ENCODE measurements at regions not wholly inside any gene's neighbourhood (a gene's known extent, or its start where the extent isn't known, plus 50 kb on each side); places are given as distances from the start of the nearest gene placed in this dataset.

DNA sequence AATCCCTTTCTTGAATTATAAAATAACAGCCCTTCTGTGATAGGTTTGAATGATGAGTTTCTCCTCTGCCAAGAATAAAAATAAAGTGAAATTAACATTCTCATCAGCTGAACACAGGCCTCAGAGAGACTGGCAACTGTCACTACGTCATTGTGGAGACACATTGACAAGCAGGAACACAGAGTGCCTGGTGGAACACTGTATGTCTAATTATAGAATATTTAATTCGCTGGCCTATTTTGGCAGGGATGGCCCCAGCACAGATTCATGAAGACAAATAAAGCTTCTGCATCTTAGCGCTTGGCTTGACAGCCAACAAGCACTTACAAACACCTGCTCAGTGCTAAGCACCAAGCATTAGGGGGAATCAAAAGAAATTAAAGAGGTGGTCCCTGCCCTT is 52.0 kb upstream of the SMYD2 start:
- H3K4me1 ChIP-seq (ENCODE audit: insufficient read depth) = peaks cover 16% of the 10 kb centered on the region
- no peaks in the 10 kb centered on the region for H4K20me1 ChIP-seq (replicated peaks; ENCODE audit: insufficient read depth)
- no peak overlapping the region for H3K4me3 ChIP-seq
- Mint-ChIP-seq H3K36me3 (ENCODE audit: low read depth) (no peaks in the 10 kb centered on the region), H3K9me3 (no peaks in the 10 kb centered on the region), H3K27ac (no peak overlapping the region), H3K27me3 (ENCODE audit: insufficient read depth, low read depth, poor library complexity) (peaks cover 8% of the 10 kb centered on the region), H3K4me3 (no peak overlapping the region), H3K4me1 (peaks cover 24% of the 10 kb centered on the region)
- ATAC-seq (no peak), DNase-seq (ENCODE audit: low spot score) (no peak)
- no peaks in the 10 kb centered on the region for H3K9me2 ChIP-seq (ENCODE audit: insufficient read depth)
- no peak overlapping the region for H3K4me2 ChIP-seq
- no peak overlapping the region for H3K27ac ChIP-seq (ENCODE audit: low read depth)
- no peaks in the 10 kb centered on the region for H3K79me2 ChIP-seq (replicated peaks; ENCODE audit: insufficient read depth)
- peaks cover 23% of the 10 kb centered on the region for H3K27me3 ChIP-seq (ENCODE audit: insufficient read depth)
- no peak for TF ChIP-seq ZNF331 (CRISPR knock-in tag; IDR thresholded peaks at IDR 0.05; ENCODE audit: low read depth)
- TF ChIP-seq EZH2phosphoT487 (IDR thresholded peaks at IDR 0.05; ENCODE audit: unreplicated experiment) = no peak
- no peak for TF ChIP-seq CREB1 (CRISPR knock-in tag; IDR thresholded peaks at IDR 0.05; ENCODE audit: low read depth)
- TF ChIP-seq, protein P1, sequence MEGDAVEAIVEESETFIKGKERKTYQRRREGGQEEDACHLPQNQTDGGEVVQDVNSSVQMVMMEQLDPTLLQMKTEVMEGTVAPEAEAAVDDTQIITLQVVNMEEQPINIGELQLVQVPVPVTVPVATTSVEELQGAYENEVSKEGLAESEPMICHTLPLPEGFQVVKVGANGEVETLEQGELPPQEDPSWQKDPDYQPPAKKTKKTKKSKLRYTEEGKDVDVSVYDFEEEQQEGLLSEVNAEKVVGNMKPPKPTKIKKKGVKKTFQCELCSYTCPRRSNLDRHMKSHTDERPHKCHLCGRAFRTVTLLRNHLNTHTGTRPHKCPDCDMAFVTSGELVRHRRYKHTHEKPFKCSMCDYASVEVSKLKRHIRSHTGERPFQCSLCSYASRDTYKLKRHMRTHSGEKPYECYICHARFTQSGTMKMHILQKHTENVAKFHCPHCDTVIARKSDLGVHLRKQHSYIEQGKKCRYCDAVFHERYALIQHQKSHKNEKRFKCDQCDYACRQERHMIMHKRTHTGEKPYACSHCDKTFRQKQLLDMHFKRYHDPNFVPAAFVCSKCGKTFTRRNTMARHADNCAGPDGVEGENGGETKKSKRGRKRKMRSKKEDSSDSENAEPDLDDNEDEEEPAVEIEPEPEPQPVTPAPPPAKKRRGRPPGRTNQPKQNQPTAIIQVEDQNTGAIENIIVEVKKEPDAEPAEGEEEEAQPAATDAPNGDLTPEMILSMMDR (conservative IDR thresholded peaks at IDR 0.05; ENCODE audit: low read depth in 2 of 2) = no peak
- TF ChIP-seq, protein P2, sequence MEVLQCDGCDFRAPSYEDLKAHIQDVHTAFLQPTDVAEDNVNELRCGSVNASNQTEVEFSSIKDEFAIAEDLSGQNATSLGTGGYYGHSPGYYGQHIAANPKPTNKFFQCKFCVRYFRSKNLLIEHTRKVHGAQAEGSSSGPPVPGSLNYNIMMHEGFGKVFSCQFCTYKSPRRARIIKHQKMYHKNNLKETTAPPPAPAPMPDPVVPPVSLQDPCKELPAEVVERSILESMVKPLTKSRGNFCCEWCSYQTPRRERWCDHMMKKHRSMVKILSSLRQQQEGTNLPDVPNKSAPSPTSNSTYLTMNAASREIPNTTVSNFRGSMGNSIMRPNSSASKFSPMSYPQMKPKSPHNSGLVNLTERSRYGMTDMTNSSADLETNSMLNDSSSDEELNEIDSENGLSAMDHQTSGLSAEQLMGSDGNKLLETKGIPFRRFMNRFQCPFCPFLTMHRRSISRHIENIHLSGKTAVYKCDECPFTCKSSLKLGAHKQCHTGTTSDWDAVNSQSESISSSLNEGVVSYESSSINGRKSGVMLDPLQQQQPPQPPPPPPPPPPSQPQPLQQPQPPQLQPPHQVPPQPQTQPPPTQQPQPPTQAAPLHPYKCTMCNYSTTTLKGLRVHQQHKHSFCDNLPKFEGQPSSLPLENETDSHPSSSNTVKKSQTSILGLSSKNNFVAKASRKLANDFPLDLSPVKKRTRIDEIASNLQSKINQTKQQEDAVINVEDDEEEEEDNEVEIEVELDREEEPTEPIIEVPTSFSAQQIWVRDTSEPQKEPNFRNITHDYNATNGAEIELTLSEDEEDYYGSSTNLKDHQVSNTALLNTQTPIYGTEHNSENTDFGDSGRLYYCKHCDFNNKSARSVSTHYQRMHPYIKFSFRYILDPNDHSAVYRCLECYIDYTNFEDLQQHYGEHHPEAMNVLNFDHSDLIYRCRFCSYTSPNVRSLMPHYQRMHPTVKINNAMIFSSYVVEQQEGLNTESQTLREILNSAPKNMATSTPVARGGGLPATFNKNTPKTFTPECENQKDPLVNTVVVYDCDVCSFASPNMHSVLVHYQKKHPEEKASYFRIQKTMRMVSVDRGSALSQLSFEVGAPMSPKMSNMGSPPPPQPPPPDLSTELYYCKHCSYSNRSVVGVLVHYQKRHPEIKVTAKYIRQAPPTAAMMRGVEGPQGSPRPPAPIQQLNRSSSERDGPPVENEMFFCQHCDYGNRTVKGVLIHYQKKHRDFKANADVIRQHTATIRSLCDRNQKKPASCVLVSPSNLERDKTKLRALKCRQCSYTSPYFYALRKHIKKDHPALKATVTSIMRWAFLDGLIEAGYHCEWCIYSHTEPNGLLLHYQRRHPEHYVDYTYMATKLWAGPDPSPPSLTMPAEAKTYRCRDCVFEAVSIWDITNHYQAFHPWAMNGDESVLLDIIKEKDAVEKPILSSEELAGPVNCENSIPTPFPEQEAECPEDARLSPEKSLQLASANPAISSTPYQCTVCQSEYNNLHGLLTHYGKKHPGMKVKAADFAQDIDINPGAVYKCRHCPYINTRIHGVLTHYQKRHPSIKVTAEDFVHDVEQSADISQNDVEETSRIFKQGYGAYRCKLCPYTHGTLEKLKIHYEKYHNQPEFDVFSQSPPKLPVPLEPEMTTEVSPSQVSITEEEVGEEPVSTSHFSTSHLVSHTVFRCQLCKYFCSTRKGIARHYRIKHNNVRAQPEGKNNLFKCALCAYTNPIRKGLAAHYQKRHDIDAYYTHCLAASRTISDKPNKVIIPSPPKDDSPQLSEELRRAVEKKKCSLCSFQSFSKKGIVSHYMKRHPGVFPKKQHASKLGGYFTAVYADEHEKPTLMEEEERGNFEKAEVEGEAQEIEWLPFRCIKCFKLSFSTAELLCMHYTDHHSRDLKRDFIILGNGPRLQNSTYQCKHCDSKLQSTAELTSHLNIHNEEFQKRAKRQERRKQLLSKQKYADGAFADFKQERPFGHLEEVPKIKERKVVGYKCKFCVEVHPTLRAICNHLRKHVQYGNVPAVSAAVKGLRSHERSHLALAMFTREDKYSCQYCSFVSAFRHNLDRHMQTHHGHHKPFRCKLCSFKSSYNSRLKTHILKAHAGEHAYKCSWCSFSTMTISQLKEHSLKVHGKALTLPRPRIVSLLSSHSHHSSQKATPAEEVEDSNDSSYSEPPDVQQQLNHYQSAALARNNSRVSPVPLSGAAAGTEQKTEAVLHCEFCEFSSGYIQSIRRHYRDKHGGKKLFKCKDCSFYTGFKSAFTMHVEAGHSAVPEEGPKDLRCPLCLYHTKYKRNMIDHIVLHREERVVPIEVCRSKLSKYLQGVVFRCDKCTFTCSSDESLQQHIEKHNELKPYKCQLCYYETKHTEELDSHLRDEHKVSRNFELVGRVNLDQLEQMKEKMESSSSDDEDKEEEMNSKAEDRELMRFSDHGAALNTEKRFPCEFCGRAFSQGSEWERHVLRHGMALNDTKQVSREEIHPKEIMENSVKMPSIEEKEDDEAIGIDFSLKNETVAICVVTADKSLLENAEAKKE (CRISPR knock-in tag; IDR thresholded peaks at IDR 0.05) = no peak
- TF ChIP-seq EZH2 (IDR thresholded peaks at IDR 0.05; ENCODE audit: low read depth, unreplicated experiment) = no peak
- TF ChIP-seq ZNF114 (CRISPR knock-in tag; IDR thresholded peaks at IDR 0.05) = no peak
- TF ChIP-seq NANOG (IDR thresholded peaks at IDR 0.05; ENCODE audit: borderline replicate concordance) = no peak
- no peak for TF ChIP-seq JUNB (IDR thresholded peaks at IDR 0.05; ENCODE audit: unreplicated experiment)
- no peak for TF ChIP-seq STAT1 (IDR thresholded peaks at IDR 0.05; ENCODE audit: unreplicated experiment)
- TF ChIP-seq, protein P3, sequence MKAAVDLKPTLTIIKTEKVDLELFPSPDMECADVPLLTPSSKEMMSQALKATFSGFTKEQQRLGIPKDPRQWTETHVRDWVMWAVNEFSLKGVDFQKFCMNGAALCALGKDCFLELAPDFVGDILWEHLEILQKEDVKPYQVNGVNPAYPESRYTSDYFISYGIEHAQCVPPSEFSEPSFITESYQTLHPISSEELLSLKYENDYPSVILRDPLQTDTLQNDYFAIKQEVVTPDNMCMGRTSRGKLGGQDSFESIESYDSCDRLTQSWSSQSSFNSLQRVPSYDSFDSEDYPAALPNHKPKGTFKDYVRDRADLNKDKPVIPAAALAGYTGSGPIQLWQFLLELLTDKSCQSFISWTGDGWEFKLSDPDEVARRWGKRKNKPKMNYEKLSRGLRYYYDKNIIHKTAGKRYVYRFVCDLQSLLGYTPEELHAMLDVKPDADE (IDR thresholded peaks at IDR 0.05) = no peak
- no peak for TF ChIP-seq POLR2AphosphoS5 (IDR thresholded peaks at IDR 0.05; ENCODE audit: low read depth)
- TF ChIP-seq, protein P4, sequence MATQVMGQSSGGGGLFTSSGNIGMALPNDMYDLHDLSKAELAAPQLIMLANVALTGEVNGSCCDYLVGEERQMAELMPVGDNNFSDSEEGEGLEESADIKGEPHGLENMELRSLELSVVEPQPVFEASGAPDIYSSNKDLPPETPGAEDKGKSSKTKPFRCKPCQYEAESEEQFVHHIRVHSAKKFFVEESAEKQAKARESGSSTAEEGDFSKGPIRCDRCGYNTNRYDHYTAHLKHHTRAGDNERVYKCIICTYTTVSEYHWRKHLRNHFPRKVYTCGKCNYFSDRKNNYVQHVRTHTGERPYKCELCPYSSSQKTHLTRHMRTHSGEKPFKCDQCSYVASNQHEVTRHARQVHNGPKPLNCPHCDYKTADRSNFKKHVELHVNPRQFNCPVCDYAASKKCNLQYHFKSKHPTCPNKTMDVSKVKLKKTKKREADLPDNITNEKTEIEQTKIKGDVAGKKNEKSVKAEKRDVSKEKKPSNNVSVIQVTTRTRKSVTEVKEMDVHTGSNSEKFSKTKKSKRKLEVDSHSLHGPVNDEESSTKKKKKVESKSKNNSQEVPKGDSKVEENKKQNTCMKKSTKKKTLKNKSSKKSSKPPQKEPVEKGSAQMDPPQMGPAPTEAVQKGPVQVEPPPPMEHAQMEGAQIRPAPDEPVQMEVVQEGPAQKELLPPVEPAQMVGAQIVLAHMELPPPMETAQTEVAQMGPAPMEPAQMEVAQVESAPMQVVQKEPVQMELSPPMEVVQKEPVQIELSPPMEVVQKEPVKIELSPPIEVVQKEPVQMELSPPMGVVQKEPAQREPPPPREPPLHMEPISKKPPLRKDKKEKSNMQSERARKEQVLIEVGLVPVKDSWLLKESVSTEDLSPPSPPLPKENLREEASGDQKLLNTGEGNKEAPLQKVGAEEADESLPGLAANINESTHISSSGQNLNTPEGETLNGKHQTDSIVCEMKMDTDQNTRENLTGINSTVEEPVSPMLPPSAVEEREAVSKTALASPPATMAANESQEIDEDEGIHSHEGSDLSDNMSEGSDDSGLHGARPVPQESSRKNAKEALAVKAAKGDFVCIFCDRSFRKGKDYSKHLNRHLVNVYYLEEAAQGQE (IDR thresholded peaks at IDR 0.05; ENCODE audit: unreplicated experiment) = no peak
- no peaks in the 10 kb centered on the region for H3K36me3 ChIP-seq (ENCODE audit: insufficient read depth)
- H3F3A ChIP-seq (replicated peaks; ENCODE audit: low read depth) = no peaks in the 10 kb centered on the region
- H2AFZ ChIP-seq = no peak overlapping the region

Data from GM23338 (cell line).